Activated CD4-positive, alpha-beta T cell treated with anti-CD3 and anti-CD28 coated beads, Interleukin-2, amount 10 ng/mL, durations not matched to agents 7 days and 5 days (primary cell): ENCODE measurements at regions not wholly inside any gene's neighbourhood (a gene's known extent, or its start where the extent isn't known, plus 50 kb on each side); places are given as distances from the start of the nearest gene placed in this dataset.
"Not testable (repeated sequence)": the region's sequence is repeated elsewhere in the genome, so short reads cannot be mapped to it uniquely, and the experiment has no call there.

ENCODE experiments used
- CTCF ChIA-PET: fragments of 350-600 bp; sonication (Branson Sonifier 250); formaldehyde crosslinking; loops from one replicate; lab custom pipeline; 2021; ENCODE audit warnings: antibody characterized with exemption; lab: Charles Lee
- POLR2A ChIA-PET: fragments of 350-600 bp; sonication (Branson Sonifier 250); formaldehyde crosslinking; loops from one replicate; lab custom pipeline; 2021; ENCODE audit warnings: antibody characterized with exemption; lab: Charles Lee
- DNase-seq: peaks from one replicate; pipeline ENCODE4 v3.0.0-alpha.2; 2020
- H3K27ac Mint-ChIP-seq: one replicate; pipeline ENCODE4 v1.8.0; 2021; ENCODE audit warnings: mild to moderate bottlenecking, moderate library complexity, mixed read lengths
- H3K27me3 Mint-ChIP-seq: one replicate; pipeline ENCODE4 v1.8.0; 2021; ENCODE audit warnings: mixed read lengths
- H3K36me3 Mint-ChIP-seq: one replicate; pipeline ENCODE4 v1.8.0; 2021; ENCODE audit warnings: low read depth, mixed read lengths
- H3K4me1 Mint-ChIP-seq: one replicate; pipeline ENCODE4 v1.8.0; 2021; ENCODE audit warnings: mixed read lengths
- H3K4me3 Mint-ChIP-seq: one replicate; pipeline ENCODE4 v1.8.0; 2021; ENCODE audit warnings: mild to moderate bottlenecking, moderate library complexity, mixed read lengths
- H3K9me3 Mint-ChIP-seq: one replicate; pipeline ENCODE4 v1.8.0; 2021; ENCODE audit warnings: mixed read lengths

- peaks cover under 1% of the 10 kb centered on the region for H3K9me3 Mint-ChIP-seq
- CTCF ChIA-PET = no interaction called here
- H3K27ac Mint-ChIP-seq = no peak overlapping the region
- no peak overlapping the region for H3K4me3 Mint-ChIP-seq
- H3K36me3 Mint-ChIP-seq = no peaks in the 10 kb centered on the region
- peaks cover 18% of the 10 kb centered on the region for H3K27me3 Mint-ChIP-seq
- POLR2A ChIA-PET = no interaction called here
- no peak for DNase-seq
- H3K4me1 Mint-ChIP-seq = no peaks in the 10 kb centered on the region
Observed at GRCh38 chr5:112514111-112514510, 95.0 kb upstream of the EPB41L4A start.

- H3K36me3 Mint-ChIP-seq, CTCF ChIA-PET, POLR2A ChIA-PET, DNase-seq, H3K4me3 Mint-ChIP-seq, H3K9me3 Mint-ChIP-seq: not testable (repeated sequence)
- H3K4me1 Mint-ChIP-seq = peaks cover 21% of the 10 kb centered on the region
- H3K27ac Mint-ChIP-seq = peak overlapping the region; percentile 86
- peaks cover 44% of the 10 kb centered on the region for H3K27me3 Mint-ChIP-seq
Observed at GRCh38 chr5:112520474-112520873, 101.4 kb upstream of the EPB41L4A start.

- H3K36me3 Mint-ChIP-seq, H3K9me3 Mint-ChIP-seq, DNase-seq, H3K27ac Mint-ChIP-seq, POLR2A ChIA-PET, CTCF ChIA-PET, H3K4me3 Mint-ChIP-seq: not testable (repeated sequence)
- H3K4me1 Mint-ChIP-seq = peaks cover 21% of the 10 kb centered on the region
- H3K27me3 Mint-ChIP-seq = peaks cover 40% of the 10 kb centered on the region
Observed at GRCh38 chr5:112522891-112523673, 104.0 kb upstream of the EPB41L4A start.

- CTCF ChIA-PET, DNase-seq, H3K36me3 Mint-ChIP-seq, POLR2A ChIA-PET, H3K4me3 Mint-ChIP-seq, H3K27ac Mint-ChIP-seq, H3K9me3 Mint-ChIP-seq: not testable (repeated sequence)
- H3K4me1 Mint-ChIP-seq = peaks cover 21% of the 10 kb centered on the region
- peaks cover 33% of the 10 kb centered on the region for H3K27me3 Mint-ChIP-seq
Observed at GRCh38 chr5:112523674-112524263, 104.7 kb upstream of the EPB41L4A start.

- DNase-seq = no peak
- no peak overlapping the region for H3K27ac Mint-ChIP-seq
- peaks cover 2% of the 10 kb centered on the region for H3K36me3 Mint-ChIP-seq
- peaks cover 3% of the 10 kb centered on the region for H3K9me3 Mint-ChIP-seq
- POLR2A ChIA-PET = no interaction called here
- peaks cover 15% of the 10 kb centered on the region for H3K4me1 Mint-ChIP-seq
- H3K27me3 Mint-ChIP-seq = peaks cover 21% of the 10 kb centered on the region
- CTCF ChIA-PET = no interaction called here
- H3K4me3 Mint-ChIP-seq = no peak overlapping the region
Observed at GRCh38 chr5:112525217-112525616, 106.1 kb upstream of the EPB41L4A start.

- no peak overlapping the region for H3K4me3 Mint-ChIP-seq
- no peak overlapping the region for H3K27ac Mint-ChIP-seq
- H3K36me3 Mint-ChIP-seq = no peaks in the 10 kb centered on the region
- no peaks in the 10 kb centered on the region for H3K4me1 Mint-ChIP-seq
- no peak for DNase-seq
- H3K9me3 Mint-ChIP-seq = no peaks in the 10 kb centered on the region
- no peaks in the 10 kb centered on the region for H3K27me3 Mint-ChIP-seq
- ChIA-PET CTCF (interaction anchor here (0.5 to 1.5 kb wide), 3 partner anchors 17 to 1877 kb away, joined by 3 to 4 read pairs (median 3); no protein-coding TSS in a partner anchor), POLR2A (no interaction called here)
Observed at GRCh38 chr5:112528928-112529327, 109.9 kb upstream of the EPB41L4A start.

- Mint-ChIP-seq H3K9me3 (no peaks in the 10 kb centered on the region), H3K4me3 (no peak overlapping the region), H3K27me3 (no peaks in the 10 kb centered on the region), H3K4me1 (no peaks in the 10 kb centered on the region), H3K27ac (no peak overlapping the region), H3K36me3 (no peaks in the 10 kb centered on the region)
- no peak for DNase-seq
- ChIA-PET POLR2A (no interaction called here), CTCF (interaction anchor here (0.5 to 1.5 kb wide), 2 partner anchors 16 to 1877 kb away, joined by 3 to 4 read pairs; no protein-coding TSS in a partner anchor)
Observed at GRCh38 chr5:112529525-112529924, 110.4 kb upstream of the EPB41L4A start.

- Mint-ChIP-seq H3K4me3 (no peak overlapping the region), H3K4me1 (no peaks in the 10 kb centered on the region), H3K9me3 (no peaks in the 10 kb centered on the region), H3K36me3 (no peaks in the 10 kb centered on the region), H3K27me3 (no peaks in the 10 kb centered on the region), H3K27ac (no peak overlapping the region)
- no peak for DNase-seq
- POLR2A ChIA-PET = no interaction called here
- CTCF ChIA-PET = no interaction called here
Observed at GRCh38 chr5:112532654-112533360, 113.7 kb upstream of the EPB41L4A start.

GRCh38 chr5:112533362-112533761, 114.3 kb upstream of the EPB41L4A start:
- ChIA-PET POLR2A (no interaction called here), CTCF (no interaction called here)
- DNase-seq = no peak
- Mint-ChIP-seq H3K4me1 (no peaks in the 10 kb centered on the region), H3K27me3 (peaks cover 4% of the 10 kb centered on the region), H3K4me3 (no peak overlapping the region), H3K9me3 (no peaks in the 10 kb centered on the region), H3K27ac (no peak overlapping the region), H3K36me3 (no peaks in the 10 kb centered on the region)

- Mint-ChIP-seq H3K4me3 (no peak overlapping the region), H3K27ac (no peak overlapping the region), H3K27me3 (peaks cover 4% of the 10 kb centered on the region), H3K4me1 (no peaks in the 10 kb centered on the region), H3K9me3 (no peaks in the 10 kb centered on the region), H3K36me3 (no peaks in the 10 kb centered on the region)
- ChIA-PET POLR2A (no interaction called here), CTCF (no interaction called here)
- no peak for DNase-seq
Observed at GRCh38 chr5:112534067-112534583, 115.0 kb upstream of the EPB41L4A start.

- peaks cover 7% of the 10 kb centered on the region for H3K27me3 Mint-ChIP-seq
- H3K4me3 Mint-ChIP-seq = no peak overlapping the region
- H3K9me3 Mint-ChIP-seq = no peaks in the 10 kb centered on the region
- no peak overlapping the region for H3K27ac Mint-ChIP-seq
- POLR2A ChIA-PET = no interaction called here
- no peaks in the 10 kb centered on the region for H3K4me1 Mint-ChIP-seq
- no peaks in the 10 kb centered on the region for H3K36me3 Mint-ChIP-seq
- DNase-seq = no peak
- CTCF ChIA-PET = no interaction called here
Observed at GRCh38 chr5:112534611-112535255, 115.7 kb upstream of the EPB41L4A start.

- Mint-ChIP-seq H3K27ac (no peak overlapping the region), H3K4me1 (no peaks in the 10 kb centered on the region), H3K4me3 (no peak overlapping the region), H3K36me3 (no peaks in the 10 kb centered on the region), H3K9me3 (no peaks in the 10 kb centered on the region), H3K27me3 (peaks cover 8% of the 10 kb centered on the region)
- ChIA-PET CTCF (no interaction called here), POLR2A (no interaction called here)
- DNase-seq = no peak
Observed at GRCh38 chr5:112535356-112535755, 116.3 kb upstream of the EPB41L4A start.
